ENCODE measurements at regions not wholly inside any gene's neighbourhood (a gene's known extent, or its start where the extent isn't known, plus 50 kb on each side); places are given as distances from the start of the nearest gene placed in this dataset.

GRCh38 chr15:77722759-77723460 is 90.2 kb upstream of the LINGO1 start:
- TF ChIP-seq CTCF (IDR thresholded peaks at IDR 0.05; ENCODE audit: low read depth, low read length) (no peak), MAX (IDR thresholded peaks at IDR 0.05; ENCODE audit: low read depth, low read length) (no peak)

Measured in NB4 (cell line).